ENCODE measurements at regions not wholly inside any gene's neighbourhood (a gene's known extent, or its start where the extent isn't known, plus 50 kb on each side); places are given as distances from the start of the nearest gene placed in this dataset.

GRCh38 chr4:33696586-33696985, 2547.7 kb downstream of the ARAP2 start:
- POLR2A ChIA-PET = no interaction called here
- H3K36me3 Mint-ChIP-seq (ENCODE audit: low read depth) = no peaks in the 10 kb centered on the region
- Histone ChIP-seq H3K9me3 (ENCODE audit: control insufficient read depth in 1 of 2, insufficient read depth in 1 of 2, low read length in 2 of 2) (peaks cover 5 to 11% of the 10 kb centered on the region in 2 experiments), H3K4me3 (ENCODE audit: low read length) (no peak overlapping the region), H3K36me3 (ENCODE audit: insufficient read depth, low read length) (no peaks in the 10 kb centered on the region), H3K27me3 (ENCODE audit: control insufficient read depth in 1 of 2, insufficient read depth in 2 of 2, low read length in 2 of 2) (no peaks in the 10 kb centered on the region), H3K4me1 (ENCODE audit: insufficient read depth, low read length) (no peaks in the 10 kb centered on the region), H3K27ac (ENCODE audit: low read depth in 1 of 2, low read length in 2 of 2) (no peak overlapping the region)
- intact Hi-C loops (cut with DNase I, micrococcal nuclease) = no loop called here
- no peaks in the 10 kb centered on the region for H3K4me1 Mint-ChIP-seq (ENCODE audit: low read depth)
- no peak for TF ChIP-seq CTCF (IDR thresholded peaks at IDR 0.05)
- no peaks in the 10 kb centered on the region for H3K27me3 Mint-ChIP-seq
- DNase-seq (no peak), ATAC-seq (ENCODE audit: poor library complexity) (no peak)
- CTCF ChIA-PET = no interaction called here
- H3K9me3 Mint-ChIP-seq = peaks cover 9% of the 10 kb centered on the region
- no peak overlapping the region for H3K4me3 Mint-ChIP-seq
- no peak overlapping the region for H3K27ac Mint-ChIP-seq

- no peaks in the 10 kb centered on the region for H3K4me1 Mint-ChIP-seq (ENCODE audit: low read depth)
- intact Hi-C loops (cut with DNase I, micrococcal nuclease) = no loop called here
- H3K27me3 Mint-ChIP-seq = no peaks in the 10 kb centered on the region
- ATAC-seq (ENCODE audit: poor library complexity) (no peak), DNase-seq (no peak)
- H3K27me3 ChIP-seq (ENCODE audit: control insufficient read depth in 1 of 2, insufficient read depth in 2 of 2, low read length in 2 of 2) = no peaks in the 10 kb centered on the region
- H3K27ac ChIP-seq (ENCODE audit: low read depth in 1 of 2, low read length in 2 of 2) = no peak overlapping the region
- H3K9me3 ChIP-seq (ENCODE audit: control insufficient read depth in 1 of 2, insufficient read depth in 1 of 2, low read length in 2 of 2) = peaks cover 7 to 10% of the 10 kb centered on the region in 2 experiments
- no peaks in the 10 kb centered on the region for H3K4me1 ChIP-seq (ENCODE audit: insufficient read depth, low read length)
- H3K4me3 Mint-ChIP-seq = no peak overlapping the region
- H3K27ac Mint-ChIP-seq = no peak overlapping the region
- ChIA-PET POLR2A (no interaction called here), CTCF (no interaction called here)
- no peaks in the 10 kb centered on the region for H3K36me3 ChIP-seq (ENCODE audit: insufficient read depth, low read length)
- TF ChIP-seq CTCF (IDR thresholded peaks at IDR 0.05) = no peak
- peaks cover 18% of the 10 kb centered on the region for H3K9me3 Mint-ChIP-seq
- H3K4me3 ChIP-seq (ENCODE audit: low read length) = no peak overlapping the region
- H3K36me3 Mint-ChIP-seq (ENCODE audit: low read depth) = no peaks in the 10 kb centered on the region
Measured at GRCh38 chr4:33709247-33709646, 2535.1 kb downstream of the ARAP2 start.

GRCh38 chr4:33711826-33712225, 2532.5 kb downstream of the ARAP2 start:
- POLR2A ChIA-PET = no interaction called here
- no peaks in the 10 kb centered on the region for H3K27me3 ChIP-seq (ENCODE audit: control insufficient read depth in 1 of 2, insufficient read depth in 2 of 2, low read length in 2 of 2)
- peaks cover 5 to 10% of the 10 kb centered on the region in 2 experiments for H3K9me3 ChIP-seq (ENCODE audit: control insufficient read depth in 1 of 2, insufficient read depth in 1 of 2, low read length in 2 of 2)
- CTCF ChIA-PET = no interaction called here
- H3K27me3 Mint-ChIP-seq = no peaks in the 10 kb centered on the region
- no peaks in the 10 kb centered on the region for H3K4me1 Mint-ChIP-seq (ENCODE audit: low read depth)
- H3K36me3 Mint-ChIP-seq (ENCODE audit: low read depth) = no peaks in the 10 kb centered on the region
- no peak overlapping the region for H3K27ac ChIP-seq (ENCODE audit: low read depth in 1 of 2, low read length in 2 of 2)
- H3K4me3 ChIP-seq (ENCODE audit: low read length) = no peak overlapping the region
- no peaks in the 10 kb centered on the region for H3K4me1 ChIP-seq (ENCODE audit: insufficient read depth, low read length)
- peaks cover 19% of the 10 kb centered on the region for H3K9me3 Mint-ChIP-seq
- intact Hi-C loops (cut with DNase I, micrococcal nuclease) = no loop called here
- no peak for DNase-seq
- no peak overlapping the region for H3K4me3 Mint-ChIP-seq
- H3K27ac Mint-ChIP-seq = no peak overlapping the region
- TF ChIP-seq CTCF (IDR thresholded peaks at IDR 0.05) = no peak
- no peak for ATAC-seq (ENCODE audit: poor library complexity)
- H3K36me3 ChIP-seq (ENCODE audit: insufficient read depth, low read length) = no peaks in the 10 kb centered on the region
